ENCODE measurements at regions not wholly inside any gene's neighbourhood (a gene's known extent, or its start where the extent isn't known, plus 50 kb on each side); places are given as distances from the start of the nearest gene placed in this dataset.
"Not testable (repeated sequence)": the region's sequence is repeated elsewhere in the genome, so short reads cannot be mapped to it uniquely, and the experiment has no call there.

GRCh38 chr2:111505267-111505666, 378.7 kb downstream of the ANAPC1 start:
- not testable (repeated sequence) for H3K27ac ChIP-seq (ENCODE audit: low read depth in 1 of 2, low read length in 1 of 2); H3K27me3 ChIP-seq (ENCODE audit: control insufficient read depth in 2 of 2, insufficient read depth in 1 of 2, low read length in 1 of 2); H3K9me3 ChIP-seq (ENCODE audit: control insufficient read depth in 2 of 2, insufficient read depth in 1 of 2, low read length in 1 of 2); DNase-seq (ENCODE audit: low read depth in 6 of 9, low spot score in 9 of 9); H3K4me1 ChIP-seq (ENCODE audit: control insufficient read depth in 2 of 2, insufficient read depth in 2 of 2, low read length in 2 of 2); H3K4me3 ChIP-seq (ENCODE audit: low read length in 2 of 2); H3K36me3 ChIP-seq (ENCODE audit: control insufficient read depth in 2 of 2, insufficient read depth in 2 of 2, low read length in 1 of 2)
- WGBS, result 80% methylated on average over 5 of the region's 5 CpGs

- not testable (repeated sequence) for DNase-seq (ENCODE audit: low read depth in 6 of 9, low spot score in 9 of 9); H3K4me3 ChIP-seq (ENCODE audit: low read length in 2 of 2); H3K27ac ChIP-seq (ENCODE audit: low read depth in 1 of 2, low read length in 1 of 2); H3K9me3 ChIP-seq (ENCODE audit: control insufficient read depth in 2 of 2, insufficient read depth in 1 of 2, low read length in 1 of 2); H3K27me3 ChIP-seq (ENCODE audit: control insufficient read depth in 2 of 2, insufficient read depth in 1 of 2, low read length in 1 of 2); H3K4me1 ChIP-seq (ENCODE audit: control insufficient read depth in 2 of 2, insufficient read depth in 2 of 2, low read length in 2 of 2); H3K36me3 ChIP-seq (ENCODE audit: control insufficient read depth in 2 of 2, insufficient read depth in 2 of 2, low read length in 1 of 2)
- 86% methylated on average over 4 of the region's 5 CpGs for WGBS
Measured at GRCh38 chr2:111506936-111507335, 377.1 kb downstream of the ANAPC1 start.

- H3K27ac ChIP-seq (ENCODE audit: low read depth in 1 of 2, low read length in 1 of 2); H3K27me3 ChIP-seq (ENCODE audit: control insufficient read depth in 2 of 2, insufficient read depth in 1 of 2, low read length in 1 of 2); H3K4me3 ChIP-seq (ENCODE audit: low read length in 2 of 2); DNase-seq (ENCODE audit: low read depth in 6 of 9, low spot score in 9 of 9); H3K4me1 ChIP-seq (ENCODE audit: control insufficient read depth in 2 of 2, insufficient read depth in 2 of 2, low read length in 2 of 2); H3K36me3 ChIP-seq (ENCODE audit: control insufficient read depth in 2 of 2, insufficient read depth in 2 of 2, low read length in 1 of 2); H3K9me3 ChIP-seq (ENCODE audit: control insufficient read depth in 2 of 2, insufficient read depth in 1 of 2, low read length in 1 of 2): not testable (repeated sequence)
- 98% methylated on average over 6 of the region's 6 CpGs for WGBS
Measured at GRCh38 chr2:111509225-111509869, 374.6 kb downstream of the ANAPC1 start.

GRCh38 chr2:111510384-111510783, 373.6 kb downstream of the ANAPC1 start:
- H3K36me3 ChIP-seq (ENCODE audit: control insufficient read depth in 2 of 2, insufficient read depth in 2 of 2, low read length in 1 of 2); H3K9me3 ChIP-seq (ENCODE audit: control insufficient read depth in 2 of 2, insufficient read depth in 1 of 2, low read length in 1 of 2); H3K27ac ChIP-seq (ENCODE audit: low read depth in 1 of 2, low read length in 1 of 2); H3K4me3 ChIP-seq (ENCODE audit: low read length in 2 of 2); H3K27me3 ChIP-seq (ENCODE audit: control insufficient read depth in 2 of 2, insufficient read depth in 1 of 2, low read length in 1 of 2); H3K4me1 ChIP-seq (ENCODE audit: control insufficient read depth in 2 of 2, insufficient read depth in 2 of 2, low read length in 2 of 2); DNase-seq (ENCODE audit: low read depth in 6 of 9, low spot score in 9 of 9): not testable (repeated sequence)
- 96% methylated on average over 5 of the region's 6 CpGs for whole genome bisulfite sequencing

- H3K36me3 ChIP-seq (ENCODE audit: control insufficient read depth in 2 of 2, insufficient read depth in 2 of 2, low read length in 1 of 2); H3K9me3 ChIP-seq (ENCODE audit: control insufficient read depth in 2 of 2, insufficient read depth in 1 of 2, low read length in 1 of 2); H3K4me1 ChIP-seq (ENCODE audit: control insufficient read depth in 2 of 2, insufficient read depth in 2 of 2, low read length in 2 of 2); H3K27ac ChIP-seq (ENCODE audit: low read depth in 1 of 2, low read length in 1 of 2); H3K27me3 ChIP-seq (ENCODE audit: control insufficient read depth in 2 of 2, insufficient read depth in 1 of 2, low read length in 1 of 2); DNase-seq (ENCODE audit: low read depth in 6 of 9, low spot score in 9 of 9); H3K4me3 ChIP-seq (ENCODE audit: low read length in 2 of 2): not testable (repeated sequence)
- WGBS, result 79% methylated on average over 3 of the region's 3 CpGs
Measured at GRCh38 chr2:111511062-111511461, 372.9 kb downstream of the ANAPC1 start.

GRCh38 chr2:111512378-111512777, 371.6 kb downstream of the ANAPC1 start:
- DNase-seq (ENCODE audit: low read depth in 6 of 9, low spot score in 9 of 9); H3K4me3 ChIP-seq (ENCODE audit: low read length in 2 of 2); H3K27me3 ChIP-seq (ENCODE audit: control insufficient read depth in 2 of 2, insufficient read depth in 1 of 2, low read length in 1 of 2); H3K9me3 ChIP-seq (ENCODE audit: control insufficient read depth in 2 of 2, insufficient read depth in 1 of 2, low read length in 1 of 2); H3K4me1 ChIP-seq (ENCODE audit: control insufficient read depth in 2 of 2, insufficient read depth in 2 of 2, low read length in 2 of 2); H3K36me3 ChIP-seq (ENCODE audit: control insufficient read depth in 2 of 2, insufficient read depth in 2 of 2, low read length in 1 of 2); H3K27ac ChIP-seq (ENCODE audit: low read depth in 1 of 2, low read length in 1 of 2): not testable (repeated sequence)
- WGBS, result 91% methylated on average over 2 of the region's 3 CpGs

GRCh38 chr2:111514138-111514537, 369.9 kb downstream of the ANAPC1 start:
- H3K4me3 ChIP-seq (ENCODE audit: low read length in 2 of 2); DNase-seq (ENCODE audit: low read depth in 6 of 9, low spot score in 9 of 9); H3K36me3 ChIP-seq (ENCODE audit: control insufficient read depth in 2 of 2, insufficient read depth in 2 of 2, low read length in 1 of 2); H3K27me3 ChIP-seq (ENCODE audit: control insufficient read depth in 2 of 2, insufficient read depth in 1 of 2, low read length in 1 of 2); H3K4me1 ChIP-seq (ENCODE audit: control insufficient read depth in 2 of 2, insufficient read depth in 2 of 2, low read length in 2 of 2); H3K27ac ChIP-seq (ENCODE audit: low read depth in 1 of 2, low read length in 1 of 2); H3K9me3 ChIP-seq (ENCODE audit: control insufficient read depth in 2 of 2, insufficient read depth in 1 of 2, low read length in 1 of 2): not testable (repeated sequence)
- over 99% methylated on average over 3 of the region's 4 CpGs for whole genome bisulfite sequencing

- H3K36me3 ChIP-seq (ENCODE audit: control insufficient read depth in 2 of 2, insufficient read depth in 2 of 2, low read length in 1 of 2); H3K9me3 ChIP-seq (ENCODE audit: control insufficient read depth in 2 of 2, insufficient read depth in 1 of 2, low read length in 1 of 2): not testable (repeated sequence)
Measured at GRCh38 chr2:111517050-111517720, 366.8 kb downstream of the ANAPC1 start.

GRCh38 chr2:111517721-111518053, 366.3 kb downstream of the ANAPC1 start:
- H3K27ac ChIP-seq (ENCODE audit: low read depth in 1 of 2, low read length in 1 of 2); H3K36me3 ChIP-seq (ENCODE audit: control insufficient read depth in 2 of 2, insufficient read depth in 2 of 2, low read length in 1 of 2); H3K4me1 ChIP-seq (ENCODE audit: control insufficient read depth in 2 of 2, insufficient read depth in 2 of 2, low read length in 2 of 2); H3K27me3 ChIP-seq (ENCODE audit: control insufficient read depth in 2 of 2, insufficient read depth in 1 of 2, low read length in 1 of 2); DNase-seq (ENCODE audit: low read depth in 6 of 9, low spot score in 9 of 9); H3K4me3 ChIP-seq (ENCODE audit: low read length in 2 of 2); H3K9me3 ChIP-seq (ENCODE audit: control insufficient read depth in 2 of 2, insufficient read depth in 1 of 2, low read length in 1 of 2): not testable (repeated sequence)
- WGBS, result 87% methylated on average over 2 of the region's 2 CpGs

More at GRCh38 chr2:111517050-111517720, 366.8 kb downstream of the ANAPC1 start:
- WGBS, result 97% methylated on average over 1 of the region's 2 CpGs
- not testable (repeated sequence) for DNase-seq (ENCODE audit: low read depth in 6 of 9, low spot score in 9 of 9); H3K4me1 ChIP-seq (ENCODE audit: control insufficient read depth in 2 of 2, insufficient read depth in 2 of 2, low read length in 2 of 2); H3K27me3 ChIP-seq (ENCODE audit: control insufficient read depth in 2 of 2, insufficient read depth in 1 of 2, low read length in 1 of 2); H3K27ac ChIP-seq (ENCODE audit: low read depth in 1 of 2, low read length in 1 of 2); H3K4me3 ChIP-seq (ENCODE audit: low read length in 2 of 2)

Data from thymus (tissue), 11 donors.